IMR-90 (cell line): ENCODE measurements at regions not wholly inside any gene's neighbourhood (a gene's known extent, or its start where the extent isn't known, plus 50 kb on each side); places are given as distances from the start of the nearest gene placed in this dataset.

Source experiments
- ATAC-seq: fragments of 200-7000 bp; cut with Tn5 transposase; 2 replicates; pipeline ENCODE4 v1.9.1; 2020; ENCODE audit warnings: low read depth, mild to moderate bottlenecking, moderate library complexity
- BruUV-seq: library from RNA; stranded (reverse); fragments of 400-500 nt; replicated peaks from 2 replicates; lab custom pipeline; 2021; lab: Mats Ljungman, UMichigan
- CTCF ChIA-PET: fragments of 300-600 bp; formaldehyde crosslinking; extraction: SDS; loops from one replicate; lab custom pipeline; 2021; ENCODE audit warnings: antibody characterized with exemption; lab: Yijun Ruan, JAX
- POLR2A ChIA-PET: fragments of 300-600 bp; sonication (Branson Sonifier 250); formaldehyde crosslinking; loops from one replicate; lab custom pipeline; 2022; ENCODE audit warnings: antibody characterized with exemption; ENCODE audit not compliant: unreplicated experiment; lab: Charles Lee
- DNase-seq: peaks from one replicate; pipeline ENCODE4 v3.0.0; 2013
- H2AFZ ChIP-seq: replicated peaks from 2 replicates; pipeline ENCODE3; 2013; ENCODE audit warnings: low read length, mild to moderate bottlenecking; ENCODE audit not compliant: poor library complexity
- H2AK5ac ChIP-seq: 2 replicates; pipeline ENCODE4 v1.6.1; 2013; ENCODE audit warnings: low read depth, low read length, inconsistent platforms
- H2AK9ac ChIP-seq: replicated peaks from 2 replicates; pipeline ENCODE3; 2013; ENCODE audit warnings: mild to moderate bottlenecking, low read depth, low read length, moderate library complexity; ENCODE audit not compliant: poor library complexity
- H2BK120ac ChIP-seq: 2 replicates; pipeline ENCODE4 v1.6.1; 2013; ENCODE audit warnings: low read depth, low read length, inconsistent platforms
- H2BK15ac ChIP-seq: 3 replicates; pipeline ENCODE4 v1.6.1; 2013; ENCODE audit warnings: low read depth, low read length, inconsistent platforms
- H2BK20ac ChIP-seq: 2 replicates; pipeline ENCODE4 v1.6.1; 2013; ENCODE audit warnings: low read depth, mild to moderate bottlenecking, inconsistent platforms, low read length, moderate library complexity
- H2BK5ac ChIP-seq: 2 replicates; pipeline ENCODE4 v1.6.1; 2013; ENCODE audit warnings: mild to moderate bottlenecking, low read depth, low read length, inconsistent platforms; ENCODE audit not compliant: poor library complexity, severe bottlenecking
- H3K14ac ChIP-seq: replicated peaks from 2 replicates; pipeline ENCODE4 v1.6.1; 2013; ENCODE audit warnings: low read depth, low read length, inconsistent platforms
- H3K18ac ChIP-seq: 2 replicates; pipeline ENCODE4 v1.6.1; 2013; ENCODE audit warnings: low read depth, low read length, control low read depth
- H3K23ac ChIP-seq: 2 replicates; pipeline ENCODE4 v1.6.1; 2013; ENCODE audit warnings: low read depth, low read length, inconsistent platforms
- H3K27ac ChIP-seq: 2 replicates; pipeline ENCODE4 v1.5.1; 2013; ENCODE audit warnings: mild to moderate bottlenecking, control low read depth, low read length; ENCODE audit not compliant: insufficient read depth
- H3K27me3 ChIP-seq: 2 replicates; pipeline ENCODE4 v1.6.1; 2013; ENCODE audit warnings: low read length; ENCODE audit not compliant: control insufficient read depth, insufficient read depth
- H3K36me3 ChIP-seq: 2 replicates; pipeline ENCODE4 v1.6.1; 2013; ENCODE audit warnings: low read length, mixed read lengths; ENCODE audit not compliant: control insufficient read depth, insufficient read depth
- H3K4ac ChIP-seq: 2 replicates; pipeline ENCODE4 v1.6.1; 2013; ENCODE audit warnings: low read depth, low read length, inconsistent platforms
- H3K4me1 ChIP-seq: 2 replicates; pipeline ENCODE4 v1.6.1; 2013; ENCODE audit warnings: low read length, mixed read lengths; ENCODE audit not compliant: control insufficient read depth, insufficient read depth
- H3K4me2 ChIP-seq: 2 replicates; pipeline ENCODE4 v1.6.1; 2013; ENCODE audit warnings: low read depth, mild to moderate bottlenecking, control low read depth, low read length, moderate library complexity
- H3K4me3 ChIP-seq: 2 replicates; pipeline ENCODE4 v1.5.1; 2013; ENCODE audit warnings: low read depth, mild to moderate bottlenecking, control low read depth, low read length, moderate library complexity; ENCODE audit not compliant: insufficient read depth
- H3K56ac ChIP-seq: 2 replicates; pipeline ENCODE4 v1.6.1; 2013; ENCODE audit warnings: low read length, inconsistent platforms; ENCODE audit not compliant: insufficient read depth; ENCODE audit errors: extremely low read depth
- H3K79me1 ChIP-seq, 2 experiments: 2 replicates each; pipeline ENCODE4 v1.6.1; 2013; ENCODE audit warnings: low read length in 2 of 2, inconsistent platforms in 1 of 2, low read depth in 1 of 2
- H3K9ac ChIP-seq: 2 replicates; pipeline ENCODE4 v1.6.1; 2013; ENCODE audit warnings: low read depth, low read length, control low read depth
- H3K9me1 ChIP-seq: 2 replicates; pipeline ENCODE4 v1.6.1; 2013; ENCODE audit warnings: low read length, inconsistent platforms; ENCODE audit not compliant: insufficient read depth
- H3K9me3 ChIP-seq: 2 replicates; pipeline ENCODE4 v1.6.1; 2013; ENCODE audit warnings: low read length; ENCODE audit not compliant: control insufficient read depth, insufficient read depth
- H4K20me1 ChIP-seq: 2 replicates; pipeline ENCODE4 v1.6.1; 2013; ENCODE audit warnings: low read length, inconsistent platforms; ENCODE audit not compliant: insufficient read depth
- H4K5ac ChIP-seq: 2 replicates; pipeline ENCODE4 v1.6.1; 2013; ENCODE audit warnings: mild to moderate bottlenecking, low read depth, low read length, control low read depth
- H4K8ac ChIP-seq, 2 experiments: 2 replicates each; pipeline ENCODE4 v1.6.1; 2013; ENCODE audit warnings: low read depth in 2 of 2, low read length in 2 of 2, control low read depth in 1 of 2, inconsistent platforms in 1 of 2
- H4K91ac ChIP-seq: 2 replicates; pipeline ENCODE4 v1.6.1; 2013; ENCODE audit warnings: low read depth, low read length, inconsistent platforms; ENCODE audit not compliant: insufficient read depth
- FOS ChIP-seq: fragments of 150-350 bp; IDR thresholded peaks from 2 replicates; pipeline ENCODE4 v1.6.1; 2016; ENCODE audit warnings: low read depth, low read length
- RAD21 ChIP-seq: IDR thresholded peaks from 2 replicates; pipeline ENCODE4 v1.6.1; 2012; ENCODE audit warnings: low read length, improper control_type of control experiment
- WGBS, 2 experiments: methylation state at CpG; one replicate each; pipeline versions ENCODE4 v1.1.5 to v1.1.7; 2013; ENCODE audit warnings: missing lambda C conversion rate in 2 of 2; ENCODE audit not compliant: insufficient read length in 1 of 2; ENCODE audit errors: extremely low coverage in 2 of 2; 5-methylcytosine and 5-hydroxymethylcytosine counted together
- dilution Hi-C: fragments of 300-500 bp; cut with HindIII; formaldehyde crosslinking; loops from one replicate; pipeline ENCODE4 v1.14.3; 2018; ENCODE audit warnings: low sequenced_read_pairs; ENCODE audit not compliant: unreplicated experiment
- in situ Hi-C: fragments of 300-500 bp; cut with MboI; formaldehyde crosslinking; loops from 3 replicates; pipeline ENCODE4 v1.14.3; 2019; ENCODE audit warnings: low sequenced_read_pairs, inconsistent platforms, mixed read lengths
- intact Hi-C: fragments of 100-400 bp; cut with micrococcal nuclease; formaldehyde crosslinking; loops from 2 replicates; pipeline ENCODE4 v1.10.0; 2022

- POLR2A ChIA-PET, result no interaction called here
- H2AK5ac ChIP-seq, result peak overlapping the region; percentile 41; the same call in 1 of the 2 replicates
- peak overlapping the region; percentile 65; the same call in 1 of the 2 replicates for H3K18ac ChIP-seq
- H2BK15ac ChIP-seq, result 0 out of 3 replicates have a peak overlapping the region, but pooled peaks have one; percentile 39
- intact Hi-C loops, result no loop called here
- DNase-seq (peak; percentile 57), ATAC-seq (peak; percentile 11; the same call in 1 of the 2 replicates)
- H3K9ac ChIP-seq, result no peak overlapping the region
- peak overlapping the region; percentile 23; the same call in 1 of the 2 replicates for H3K14ac ChIP-seq
- H2BK20ac ChIP-seq, result peak overlapping the region; percentile 75
- H3K79me1 ChIP-seq, result no peaks in the 10 kb centered on the region
- no peaks in the 10 kb centered on the region for H3K36me3 ChIP-seq
- H3K9me3 ChIP-seq, result no peaks in the 10 kb centered on the region
- H4K91ac ChIP-seq, result no peak overlapping the region
- H3K4ac ChIP-seq, result peak overlapping the region; percentile 66
- 0 out of 2 replicates have a peak overlapping the region, but pooled peaks have one; percentile 19 for H3K23ac ChIP-seq
- H3K9me1 ChIP-seq, result no peaks in the 10 kb centered on the region
- H4K20me1 ChIP-seq, result no peaks in the 10 kb centered on the region
- BruUV-seq, result no TSS peak
- in situ Hi-C loops, result no loop called here
- H3K56ac ChIP-seq, result no peak overlapping the region
- no CpG with 5 or more reads among the region's 4 CpGs for WGBS, 2 experiments
- no peak overlapping the region for H3K4me3 ChIP-seq
- no peak overlapping the region for H2AK9ac ChIP-seq
- H2BK5ac ChIP-seq, result peak overlapping the region; percentile 27
- dilution Hi-C loops, result no loop called here
- H4K8ac ChIP-seq, result peak overlapping the region in 1 of 2 experiments; percentile 37; a peak in 1 of 4 replicates
- CTCF ChIA-PET, result no interaction called here
- peak overlapping the region; percentile 62 for H2BK120ac ChIP-seq
- H3K4me2 ChIP-seq, result peak overlapping the region; percentile 30; the same call in 1 of the 2 replicates
- no peak overlapping the region for H3K27ac ChIP-seq
- peaks cover 6% of the 10 kb centered on the region; the same call in 1 of the 2 replicates for H3K4me1 ChIP-seq
- no peaks in the 10 kb centered on the region for H3K27me3 ChIP-seq
- TF ChIP-seq RAD21, result no peak
- 0 out of 2 replicates have a peak, but pooled peaks have one; percentile 3 for TF ChIP-seq FOS
- H4K5ac ChIP-seq, result no peak overlapping the region
- H2AFZ ChIP-seq, result no peak overlapping the region
Observed at GRCh38 chr2:12504443-12504842, 212.3 kb upstream of the TRIB2 start.
